Small intestine (tissue), 7 donors: ENCODE measurements at regions not wholly inside any gene's neighbourhood (a gene's known extent, or its start where the extent isn't known, plus 50 kb on each side); places are given as distances from the start of the nearest gene placed in this dataset.

Source experiments
- DNase-seq, 2 donors: peaks; one replicate each; pipeline versions ENCODE4 v3.0.0 to v3.0.0-alpha.2; 2013
- FAIRE-seq: peaks from 2 replicates; lab custom pipeline; 2012; peaks lifted over from hg19 to GRCh38; lab: Jason Lieb, UNC
- H3K27ac ChIP-seq, 3 donors: one replicate each; pipeline ENCODE4 v1.5.1; 2013; ENCODE audit warnings: low read length in 2 of 3, mild to moderate bottlenecking in 2 of 3, control low read depth in 1 of 3, inconsistent platforms in 1 of 3, low read depth in 1 of 3, moderate library complexity in 1 of 3
- H3K27me3 ChIP-seq, 3 donors: one replicate each; pipeline ENCODE4 v1.6.1; 2013; ENCODE audit warnings: low read length in 3 of 3, inconsistent platforms in 1 of 3; ENCODE audit not compliant: control insufficient read depth in 3 of 3, insufficient read depth in 3 of 3
- H3K36me3 ChIP-seq, 3 donors: one replicate each; pipeline ENCODE4 v1.6.1; 2013; ENCODE audit warnings: low read length in 3 of 3, inconsistent platforms in 1 of 3, low read depth in 1 of 3, mild to moderate bottlenecking in 1 of 3, moderate library complexity in 1 of 3; ENCODE audit not compliant: control insufficient read depth in 3 of 3, insufficient read depth in 2 of 3
- H3K4me1 ChIP-seq, 3 donors: one replicate each; pipeline ENCODE4 v1.6.1; 2013; ENCODE audit warnings: low read length in 2 of 3, inconsistent platforms in 1 of 3, low read depth in 1 of 3, mild to moderate bottlenecking in 1 of 3, moderate library complexity in 1 of 3; ENCODE audit not compliant: control insufficient read depth in 3 of 3, insufficient read depth in 2 of 3
- H3K4me3 ChIP-seq, 3 donors: one replicate each; pipeline ENCODE4 v1.5.1; 2013; ENCODE audit warnings: low read length in 3 of 3, control low read depth in 1 of 3, inconsistent platforms in 1 of 3, low read depth in 1 of 3, mild to moderate bottlenecking in 1 of 3, moderate library complexity in 1 of 3
- H3K9me3 ChIP-seq, 2 donors: one replicate each; pipeline ENCODE4 v1.6.1; 2013; ENCODE audit warnings: low read depth in 1 of 2, low read length in 1 of 2; ENCODE audit not compliant: control insufficient read depth in 2 of 2, insufficient read depth in 1 of 2
- WGBS, 3 donors: extraction: QIAGEN DNeasy Blood & Tissue Kit; methylation state at CpG; one replicate each; pipeline ENCODE4 v1.1.7; 2013; 5-methylcytosine and 5-hydroxymethylcytosine counted together
- donor health status: healthy with polysubstance abuse.
- donor health status: control.
- donor health status: control.
- donor health status: Bipolar disorder and iron deficiency.
- donor health status: healthy.

DNA sequence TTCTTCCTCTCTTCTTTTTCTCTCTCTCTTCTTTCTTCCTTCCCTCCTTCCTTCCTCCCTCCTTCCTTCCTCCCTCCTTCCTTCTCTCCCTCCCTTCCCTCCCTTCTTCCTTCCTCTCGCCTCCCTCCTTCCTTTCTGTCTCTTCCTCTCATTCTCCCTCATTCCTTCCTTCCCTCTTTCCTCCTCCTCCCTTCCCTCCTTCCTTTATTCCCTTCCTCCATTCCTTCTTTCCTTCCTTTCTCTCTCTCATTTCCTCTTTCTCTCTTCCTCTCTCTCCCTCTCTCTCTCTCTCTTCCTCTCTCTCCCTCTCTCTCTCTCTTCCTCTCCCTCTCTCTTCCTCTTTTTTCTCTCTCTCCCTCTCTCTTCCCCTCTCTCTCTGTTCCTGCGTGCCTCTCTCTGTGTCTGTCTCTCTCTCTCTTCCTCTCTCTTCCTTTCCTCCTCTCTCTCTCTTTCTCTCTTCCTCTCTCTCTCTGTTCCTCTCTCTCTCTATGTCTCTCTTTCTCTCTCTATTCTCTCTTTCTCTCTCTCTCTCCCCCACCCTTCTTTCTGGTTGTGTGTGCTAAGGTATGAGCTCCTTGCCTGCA is 80.1 kb upstream of the PFKP start:
- 38 to 83% (median 45%) methylated on average over 1 to 2 of the region's 2 CpGs for WGBS, 3 donors
- DNase-seq (no peak), FAIRE-seq (no peak)
- Histone ChIP-seq H3K4me3 (no peak overlapping the region), H3K4me1 (peaks cover 0 to 39% (median 3%) of the 10 kb centered on the region in 3 donors), H3K9me3 (peaks cover 1 to 18% of the 10 kb centered on the region in 2 donors), H3K27me3 (peaks cover 0 to 6% (median 0%) of the 10 kb centered on the region in 3 donors), H3K36me3 (no peaks in the 10 kb centered on the region), H3K27ac (peak overlapping the region in 1 of 3 donors; percentile 85)

DNA sequence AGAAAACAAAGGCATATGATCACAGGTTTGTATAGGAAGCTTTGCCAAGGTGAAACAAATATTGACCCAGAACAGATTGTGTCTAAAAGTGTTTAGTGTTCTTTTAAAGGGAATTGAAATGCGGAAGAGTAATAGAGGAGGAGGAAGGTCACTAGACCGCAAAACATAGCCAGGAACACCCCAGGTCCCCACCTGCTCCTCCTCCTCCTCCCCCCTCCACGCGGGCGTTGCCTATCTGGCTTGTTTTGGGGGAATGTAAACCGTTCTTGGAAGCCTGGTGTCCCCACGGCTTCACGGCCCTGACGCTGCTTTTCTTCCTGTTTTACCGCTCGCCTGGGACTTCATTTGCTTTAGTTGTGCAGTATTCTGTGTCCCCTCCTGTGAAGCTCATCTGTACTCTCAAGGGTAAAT is 81.0 kb upstream of the PFKP start:
- no peaks in the 10 kb centered on the region for H3K36me3 ChIP-seq
- DNase-seq (peak in 1 of 2 donors; percentile 37), FAIRE-seq (no peak)
- WGBS, 3 donors, result 5 to 23% (median 19%) methylated on average over 11 of the region's 11 CpGs
- peaks cover 1 to 18% of the 10 kb centered on the region in 2 donors for H3K9me3 ChIP-seq
- H3K4me3 ChIP-seq, result no peak overlapping the region
- H3K27me3 ChIP-seq, result peaks cover 0 to 6% (median 0%) of the 10 kb centered on the region in 3 donors
- H3K27ac ChIP-seq, result peak overlapping the region; percentile 50 to 87 (median 85)
- H3K4me1 ChIP-seq, result peaks cover 0 to 34% (median 3%) of the 10 kb centered on the region in 3 donors

DNA sequence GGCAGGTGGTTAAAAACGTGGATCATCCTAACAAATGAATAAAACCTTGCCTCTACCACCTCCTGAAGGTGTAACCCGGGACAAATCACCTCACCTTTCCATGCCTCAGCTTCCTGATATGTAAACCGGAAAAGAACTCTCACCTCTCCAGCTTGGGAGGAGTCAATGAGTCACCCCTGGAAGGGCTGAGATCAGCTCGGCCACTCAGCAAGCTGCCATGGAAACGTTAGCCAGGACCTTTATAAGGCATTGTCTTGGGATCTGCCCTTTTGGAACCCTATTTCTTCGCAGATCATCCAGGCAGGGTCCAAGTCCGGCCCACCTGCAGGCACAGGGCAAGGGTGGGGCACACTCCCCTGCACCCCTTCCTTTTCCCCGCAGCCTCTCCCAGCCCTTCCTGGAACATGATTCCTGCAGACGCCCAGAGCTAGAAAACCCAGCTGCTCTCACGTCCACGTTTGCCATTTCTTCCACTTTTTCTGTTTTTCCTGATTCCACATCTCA is 81.6 kb upstream of the PFKP start:
- Histone ChIP-seq H3K4me3 (peak overlapping the region in 1 of 3 donors; percentile 11), H3K9me3 (peaks cover 1 to 18% of the 10 kb centered on the region in 2 donors), H3K4me1 (peaks cover 0 to 28% (median 3%) of the 10 kb centered on the region in 3 donors), H3K27me3 (peaks cover 0 to 6% (median 0%) of the 10 kb centered on the region in 3 donors), H3K36me3 (no peaks in the 10 kb centered on the region), H3K27ac (peak overlapping the region; percentile 82 to 87 (median 85))
- peak; percentile 95 to 99 for DNase-seq
- FAIRE-seq, result peak; percentile 47
- WGBS, 3 donors, result 5 to 25% (median 12%) methylated on average over 11 of the region's 11 CpGs

DNA sequence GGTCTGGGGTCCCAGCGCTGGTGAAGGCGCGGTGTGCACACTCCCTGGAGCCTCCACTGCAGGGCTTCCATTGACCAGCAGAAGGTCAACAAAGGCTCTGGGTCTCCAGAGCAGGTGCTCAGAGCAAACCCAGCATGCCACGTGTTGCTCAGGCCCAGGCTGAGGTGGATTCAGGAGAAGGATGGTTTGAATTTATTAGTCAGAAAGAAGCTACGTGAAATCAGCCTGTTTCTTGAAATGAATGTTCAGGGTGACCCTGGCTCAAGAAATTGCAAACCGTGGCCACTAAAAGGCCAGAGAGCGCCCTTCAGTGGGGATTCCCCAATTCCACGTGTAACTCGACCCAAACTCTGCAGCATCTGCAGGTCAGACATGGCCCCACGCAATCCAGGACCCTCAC is 82.7 kb upstream of the PFKP start:
- H3K27me3 ChIP-seq, result peaks cover 0 to 6% (median 0%) of the 10 kb centered on the region in 3 donors
- 86 to 90% (median 87%) methylated on average over 10 of the region's 10 CpGs for WGBS, 3 donors

DNA sequence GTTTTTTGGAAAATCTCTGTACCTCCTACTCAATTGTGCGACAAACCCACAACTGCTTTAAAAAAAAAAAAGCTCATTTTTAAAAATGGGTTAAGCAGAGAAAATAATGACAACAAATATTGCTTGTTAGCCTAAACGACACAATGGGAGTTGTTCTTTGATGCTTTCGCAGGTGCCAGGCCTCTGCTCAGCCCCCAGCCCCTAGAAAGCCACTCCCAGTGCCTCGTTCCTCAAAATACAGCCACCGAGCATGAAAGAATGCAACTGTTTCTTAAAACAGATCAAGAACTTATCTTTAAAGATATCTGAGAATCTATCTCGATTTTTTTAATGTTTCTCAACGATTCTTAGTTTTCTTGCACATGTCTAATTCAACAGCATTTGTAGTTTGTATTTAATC is 85.2 kb upstream of the PFKP start:
- Histone ChIP-seq H3K4me1 (peaks cover 0 to 20% (median 3%) of the 10 kb centered on the region in 3 donors), H3K4me3 (no peak overlapping the region), H3K27ac (no peak overlapping the region), H3K27me3 (peaks cover 0 to 3% (median 0%) of the 10 kb centered on the region in 3 donors), H3K36me3 (no peaks in the 10 kb centered on the region), H3K9me3 (no peaks in the 10 kb centered on the region)
- DNase-seq, result no peak
- FAIRE-seq, result no peak
- WGBS, 3 donors, result 74 to 82% (median 75%) methylated on average over 7 of the region's 7 CpGs

More for the DNA sequence above, 82.7 kb upstream of the PFKP start:
- H3K9me3 ChIP-seq, result peaks cover 1 to 16% of the 10 kb centered on the region in 2 donors
- H3K4me1 ChIP-seq, result peaks cover 0 to 22% (median 3%) of the 10 kb centered on the region in 3 donors
- H3K36me3 ChIP-seq, result no peaks in the 10 kb centered on the region
- DNase-seq, result no peak
- no peak overlapping the region for H3K27ac ChIP-seq
- FAIRE-seq, result no peak
- H3K4me3 ChIP-seq, result no peak overlapping the region

DNA sequence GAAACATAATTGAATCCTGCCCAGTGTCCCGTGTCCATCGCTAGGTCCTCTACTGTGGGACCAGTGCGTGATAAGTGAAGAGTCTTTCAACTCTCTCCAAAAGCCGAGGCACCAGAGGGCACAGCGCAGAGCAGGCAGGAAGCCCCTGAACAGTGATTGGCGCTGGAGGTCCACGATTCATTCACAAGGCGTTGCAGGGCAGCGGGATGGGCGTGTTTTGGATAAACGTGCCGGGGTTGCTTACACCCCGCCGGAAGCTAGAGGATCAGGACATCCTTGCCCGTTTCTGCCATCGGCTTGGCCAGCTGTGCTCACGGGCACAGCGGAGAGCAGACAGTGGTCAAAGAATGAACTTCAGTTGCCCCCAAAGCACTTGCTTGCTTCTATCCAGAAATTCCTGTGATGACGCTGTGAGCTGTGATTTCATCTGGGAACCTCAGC is 86.0 kb upstream of the PFKP start:
- H3K4me1 ChIP-seq, result peaks cover 0 to 12% (median under 1%) of the 10 kb centered on the region in 3 donors
- H3K27ac ChIP-seq, result no peak overlapping the region
- no peaks in the 10 kb centered on the region for H3K9me3 ChIP-seq
- FAIRE-seq (no peak), DNase-seq (no peak)
- no peaks in the 10 kb centered on the region for H3K36me3 ChIP-seq
- 85 to 89% (median 88%) methylated on average over 19 of the region's 19 CpGs for whole genome bisulfite sequencing, 3 donors
- H3K4me3 ChIP-seq, result no peak overlapping the region
- peaks cover 0 to 3% (median 0%) of the 10 kb centered on the region in 3 donors for H3K27me3 ChIP-seq

DNA sequence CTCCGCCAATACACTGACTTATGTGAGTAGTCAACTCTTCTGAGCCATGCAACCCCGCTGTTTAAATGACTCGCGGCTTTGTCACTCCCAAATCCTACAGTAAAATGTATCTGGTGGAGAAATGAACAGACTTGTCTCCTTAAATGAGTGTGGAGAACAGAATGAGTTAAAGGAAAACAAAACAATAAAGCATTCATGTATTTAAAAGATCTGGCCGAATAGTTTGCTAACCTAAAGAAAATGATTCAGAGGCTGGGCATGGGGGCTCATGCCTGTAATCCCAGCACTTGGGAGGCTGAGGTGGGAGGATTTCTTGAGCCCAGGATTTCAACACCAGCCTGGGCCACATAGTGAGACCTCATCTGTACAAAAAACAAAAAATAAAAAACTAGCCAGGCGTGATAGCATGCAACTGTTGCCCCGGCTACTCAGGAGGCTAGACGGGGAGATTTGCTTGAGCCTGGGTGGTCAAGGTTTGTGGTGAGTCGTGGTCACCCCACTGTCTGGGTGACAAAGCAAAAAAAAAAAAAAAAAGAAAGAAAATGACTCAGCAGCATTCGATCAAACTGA is 86.5 kb upstream of the PFKP start:
- FAIRE-seq (no peak), DNase-seq (no peak)
- Histone ChIP-seq H3K4me1 (peaks cover 0 to 8% (median 0%) of the 10 kb centered on the region in 3 donors), H3K27ac (no peak overlapping the region), H3K4me3 (no peak overlapping the region), H3K9me3 (no peaks in the 10 kb centered on the region), H3K27me3 (peaks cover 0 to 3% (median 0%) of the 10 kb centered on the region in 3 donors), H3K36me3 (no peaks in the 10 kb centered on the region)
- 79 to 82% (median 81%) methylated on average over 10 of the region's 10 CpGs for WGBS, 3 donors

DNA sequence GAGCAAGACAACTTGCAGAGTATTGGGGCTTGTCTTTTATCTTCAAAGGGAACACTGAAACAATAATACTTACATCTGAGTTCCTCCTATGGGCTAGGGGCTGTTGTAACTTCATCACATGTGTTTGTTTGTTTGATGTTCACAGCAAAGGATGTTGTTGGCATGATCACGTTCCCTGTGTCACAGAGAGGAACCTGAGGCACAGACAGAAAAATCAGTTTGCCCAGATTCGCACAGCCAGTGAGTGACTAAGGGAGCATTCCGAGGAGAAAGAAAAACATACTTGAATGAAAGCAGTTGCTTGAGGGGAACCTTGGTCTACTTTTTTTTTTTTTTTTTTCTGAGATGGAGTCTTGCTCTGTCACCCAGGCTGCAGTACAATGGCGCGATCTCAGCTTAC is 87.2 kb upstream of the PFKP start:
- Histone ChIP-seq H3K27ac (no peak overlapping the region), H3K27me3 (peaks cover 0 to 3% (median 0%) of the 10 kb centered on the region in 3 donors), H3K4me1 (peaks cover 0 to 3% (median 0%) of the 10 kb centered on the region in 3 donors), H3K4me3 (no peak overlapping the region), H3K9me3 (no peaks in the 10 kb centered on the region), H3K36me3 (no peaks in the 10 kb centered on the region)
- FAIRE-seq (no peak), DNase-seq (no peak)
- WGBS, 3 donors, result 86 to 89% (median 89%) methylated on average over 5 of the region's 5 CpGs
